Loucy (cell line): ENCODE measurements at regions not wholly inside any gene's neighbourhood (a gene's known extent, or its start where the extent isn't known, plus 50 kb on each side); places are given as distances from the start of the nearest gene placed in this dataset.

Experiments
- EZH2phosphoT487 ChIP-seq: fragments of 200-600 bp; IDR thresholded peaks from 2 replicates; pipeline ENCODE4 v1.6.1; 2018; ENCODE audit warnings: antibody characterized with exemption, mild to moderate bottlenecking, moderate library complexity, borderline replicate concordance
- TF ChIP-seq, protein P1 (sequence below): fragments of 200-600 bp; sonication (generic); conservative IDR thresholded peaks from 2 replicates; pipeline ENCODE4 v1.5.1; 2014; ENCODE audit warnings: mild to moderate bottlenecking, antibody characterized with exemption, low read length

DNA sequence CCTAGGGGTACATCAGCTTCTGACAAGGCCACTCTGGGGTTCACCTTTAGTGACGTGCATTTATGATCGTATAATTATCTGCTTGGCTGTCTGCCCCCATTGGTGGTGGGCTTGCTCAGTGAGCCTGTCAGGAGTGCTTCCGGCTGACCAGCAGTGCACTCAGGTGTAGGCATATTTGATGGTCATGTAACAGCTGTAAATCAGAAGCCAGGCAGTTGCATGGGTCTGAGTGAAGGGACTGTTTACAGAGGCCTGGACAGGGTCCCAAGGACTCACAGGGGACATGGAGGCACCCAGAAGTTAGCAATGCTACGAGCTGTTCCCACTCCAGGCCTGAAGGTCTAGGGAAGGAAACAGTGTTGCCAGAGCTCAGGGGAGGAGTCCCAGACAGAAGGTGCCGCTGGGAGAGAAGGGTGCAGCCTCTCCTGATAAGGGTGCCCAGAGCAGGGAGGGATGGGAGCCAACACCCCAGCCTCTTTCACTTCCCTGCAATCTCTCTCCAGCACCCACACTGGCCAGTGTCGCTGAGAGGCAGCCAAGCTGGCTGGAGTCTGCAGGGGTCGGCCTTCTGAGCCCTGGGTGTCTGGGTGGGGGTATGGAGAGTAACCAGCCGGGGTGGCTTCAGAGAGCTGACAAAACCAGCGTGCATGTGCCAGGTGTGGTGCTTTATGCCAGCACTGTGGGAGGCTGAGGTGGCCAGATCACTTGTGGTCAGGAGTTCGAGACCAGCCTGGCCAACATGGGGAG is 61.3 kb upstream of the PRR23E start:
- TF ChIP-seq, protein P1, sequence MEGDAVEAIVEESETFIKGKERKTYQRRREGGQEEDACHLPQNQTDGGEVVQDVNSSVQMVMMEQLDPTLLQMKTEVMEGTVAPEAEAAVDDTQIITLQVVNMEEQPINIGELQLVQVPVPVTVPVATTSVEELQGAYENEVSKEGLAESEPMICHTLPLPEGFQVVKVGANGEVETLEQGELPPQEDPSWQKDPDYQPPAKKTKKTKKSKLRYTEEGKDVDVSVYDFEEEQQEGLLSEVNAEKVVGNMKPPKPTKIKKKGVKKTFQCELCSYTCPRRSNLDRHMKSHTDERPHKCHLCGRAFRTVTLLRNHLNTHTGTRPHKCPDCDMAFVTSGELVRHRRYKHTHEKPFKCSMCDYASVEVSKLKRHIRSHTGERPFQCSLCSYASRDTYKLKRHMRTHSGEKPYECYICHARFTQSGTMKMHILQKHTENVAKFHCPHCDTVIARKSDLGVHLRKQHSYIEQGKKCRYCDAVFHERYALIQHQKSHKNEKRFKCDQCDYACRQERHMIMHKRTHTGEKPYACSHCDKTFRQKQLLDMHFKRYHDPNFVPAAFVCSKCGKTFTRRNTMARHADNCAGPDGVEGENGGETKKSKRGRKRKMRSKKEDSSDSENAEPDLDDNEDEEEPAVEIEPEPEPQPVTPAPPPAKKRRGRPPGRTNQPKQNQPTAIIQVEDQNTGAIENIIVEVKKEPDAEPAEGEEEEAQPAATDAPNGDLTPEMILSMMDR, result no peak
- no peak for TF ChIP-seq EZH2phosphoT487
